Thyroid gland (tissue), 4 donors: ENCODE measurements at regions not wholly inside any gene's neighbourhood (a gene's known extent, or its start where the extent isn't known, plus 50 kb on each side); places are given as distances from the start of the nearest gene placed in this dataset.

Experiments
- DNase-seq, 2 donors: peaks; one replicate each; pipeline ENCODE4 v3.0.0-alpha.2; 2019
- H3K27ac ChIP-seq, 3 donors: fragments of 200-600 bp; sonication (generic); 1 replicate in 2 of 3; 2 replicates in 1 of 3; pipeline ENCODE4 v1.5.1; 2016 to 2019; ENCODE audit warnings: mild to moderate bottlenecking in 1 of 3, moderate library complexity in 1 of 3
- H3K27me3 ChIP-seq: fragments of 200-600 bp; sonication (generic); one replicate; pipeline ENCODE4 v1.5.1; 2019
- H3K36me3 ChIP-seq, 2 donors: fragments of 200-600 bp; sonication (generic); one replicate each; pipeline ENCODE4 v1.5.1; 2016 to 2019
- H3K4me1 ChIP-seq, 2 donors: fragments of 200-600 bp; sonication (generic); one replicate each; pipeline ENCODE4 v1.5.1; 2017 to 2019
- H3K4me3 ChIP-seq, 3 donors: fragments of 200-600 bp; sonication (generic); replicated peaks in 1 of 3; 1 replicate in 2 of 3; 2 replicates in 1 of 3; pipeline ENCODE4 v1.5.1; 2016; ENCODE audit warnings: mild to moderate bottlenecking in 1 of 3
- H3K9me3 ChIP-seq: fragments of 200-600 bp; sonication (generic); one replicate; pipeline ENCODE4 v1.5.1; 2017
- POLR2A ChIP-seq, 2 donors: fragments of 450-650 bp; IDR thresholded peaks; one replicate each; pipeline ENCODE4 v1.6.1; 2017; ENCODE audit warnings: antibody characterized with exemption in 2 of 2, mild to moderate bottlenecking in 2 of 2, moderate library complexity in 1 of 2
- WGBS, 2 donors: methylation state at CpG; one replicate each; pipeline ENCODE4 v1.1.5; 2017; 5-methylcytosine and 5-hydroxymethylcytosine counted together
- intact Hi-C: fragments of 100-400 bp; cut with DNase I; formaldehyde crosslinking; loops from one replicate; pipeline ENCODE4 v1.15.1; 2023
- TF ChIP-seq, protein P1 (sequence below), 6 experiments: fragments of 200-600 bp in 3 of 6; fragments of 450-650 bp in 3 of 6; sonication (generic) in 3 of 6; IDR thresholded peaks; one replicate each; pipeline ENCODE4 v1.5.1; 2016 to 2019; ENCODE audit warnings: antibody characterized with exemption in 6 of 6, mild to moderate bottlenecking in 2 of 6, inconsistent platforms in 1 of 6, moderate library complexity in 1 of 6

DNA sequence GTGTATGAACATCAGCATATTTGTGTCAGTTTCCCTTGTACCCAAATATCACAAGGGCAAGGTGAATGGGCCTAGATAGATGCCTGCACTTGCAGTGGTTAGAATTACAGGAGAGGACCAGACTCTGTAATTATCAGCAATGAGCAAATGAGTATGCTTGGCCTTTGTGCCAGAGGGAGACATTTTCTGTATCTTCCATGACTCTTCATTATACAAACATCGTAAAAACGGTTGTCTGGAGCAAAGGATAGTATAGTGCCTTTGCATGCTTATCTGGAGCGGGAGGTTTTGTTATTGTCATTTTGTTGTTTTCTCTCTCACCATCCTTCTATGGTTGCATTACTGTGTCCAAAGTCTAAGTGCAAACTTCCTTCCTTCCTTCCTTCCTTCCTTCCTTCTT is 1568.5 kb upstream of the NUDT12 start:
- H3K4me1 ChIP-seq, result no peaks in the 10 kb centered on the region
- 92 to 95% methylated on average over 3 of the region's 3 CpGs for WGBS, 2 donors
- DNase-seq, result no peak
- H3K9me3 ChIP-seq, result no peaks in the 10 kb centered on the region
- no peaks in the 10 kb centered on the region for H3K36me3 ChIP-seq
- intact Hi-C loops, result no loop called here
- H3K27ac ChIP-seq, result no peak overlapping the region
- no peaks in the 10 kb centered on the region for H3K27me3 ChIP-seq
- TF ChIP-seq, protein P1, sequence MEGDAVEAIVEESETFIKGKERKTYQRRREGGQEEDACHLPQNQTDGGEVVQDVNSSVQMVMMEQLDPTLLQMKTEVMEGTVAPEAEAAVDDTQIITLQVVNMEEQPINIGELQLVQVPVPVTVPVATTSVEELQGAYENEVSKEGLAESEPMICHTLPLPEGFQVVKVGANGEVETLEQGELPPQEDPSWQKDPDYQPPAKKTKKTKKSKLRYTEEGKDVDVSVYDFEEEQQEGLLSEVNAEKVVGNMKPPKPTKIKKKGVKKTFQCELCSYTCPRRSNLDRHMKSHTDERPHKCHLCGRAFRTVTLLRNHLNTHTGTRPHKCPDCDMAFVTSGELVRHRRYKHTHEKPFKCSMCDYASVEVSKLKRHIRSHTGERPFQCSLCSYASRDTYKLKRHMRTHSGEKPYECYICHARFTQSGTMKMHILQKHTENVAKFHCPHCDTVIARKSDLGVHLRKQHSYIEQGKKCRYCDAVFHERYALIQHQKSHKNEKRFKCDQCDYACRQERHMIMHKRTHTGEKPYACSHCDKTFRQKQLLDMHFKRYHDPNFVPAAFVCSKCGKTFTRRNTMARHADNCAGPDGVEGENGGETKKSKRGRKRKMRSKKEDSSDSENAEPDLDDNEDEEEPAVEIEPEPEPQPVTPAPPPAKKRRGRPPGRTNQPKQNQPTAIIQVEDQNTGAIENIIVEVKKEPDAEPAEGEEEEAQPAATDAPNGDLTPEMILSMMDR (IDR thresholded peaks at IDR 0.05), result no peak
- TF ChIP-seq POLR2A (IDR thresholded peaks at IDR 0.05), result no peak
- no peak overlapping the region for H3K4me3 ChIP-seq

DNA sequence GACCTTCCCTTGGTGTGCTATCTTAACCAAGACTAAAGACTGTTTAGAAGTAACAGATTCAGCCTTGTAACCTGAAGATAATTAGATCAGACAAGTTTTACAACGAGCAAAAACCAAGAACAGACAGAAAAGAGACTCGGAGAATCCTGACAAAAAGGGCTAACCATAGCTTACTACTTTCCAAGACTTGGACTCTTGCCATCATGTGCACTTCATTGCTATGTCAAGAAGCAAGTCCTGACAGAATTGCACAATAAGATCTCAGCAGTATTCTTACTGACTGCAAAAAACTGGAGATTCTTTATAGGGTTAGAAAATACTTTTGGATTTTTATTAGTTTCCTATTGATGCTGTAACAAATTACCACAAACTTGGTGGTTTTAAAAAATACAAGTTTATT is 1539.0 kb upstream of the NUDT12 start:
- H3K36me3 ChIP-seq, result no peaks in the 10 kb centered on the region
- H3K9me3 ChIP-seq, result no peaks in the 10 kb centered on the region
- no peak overlapping the region for H3K27ac ChIP-seq
- peak in 1 of 2 donors; percentile 4 for DNase-seq
- intact Hi-C loops, result no loop called here
- no peak overlapping the region for H3K4me3 ChIP-seq
- WGBS, 2 donors, result 15 to 17% methylated on average over 2 of the region's 2 CpGs
- no peaks in the 10 kb centered on the region for H3K4me1 ChIP-seq
- no peaks in the 10 kb centered on the region for H3K27me3 ChIP-seq
- TF ChIP-seq, protein P1 (IDR thresholded peaks at IDR 0.05), result no peak
- TF ChIP-seq POLR2A (IDR thresholded peaks at IDR 0.05), result no peak

DNA sequence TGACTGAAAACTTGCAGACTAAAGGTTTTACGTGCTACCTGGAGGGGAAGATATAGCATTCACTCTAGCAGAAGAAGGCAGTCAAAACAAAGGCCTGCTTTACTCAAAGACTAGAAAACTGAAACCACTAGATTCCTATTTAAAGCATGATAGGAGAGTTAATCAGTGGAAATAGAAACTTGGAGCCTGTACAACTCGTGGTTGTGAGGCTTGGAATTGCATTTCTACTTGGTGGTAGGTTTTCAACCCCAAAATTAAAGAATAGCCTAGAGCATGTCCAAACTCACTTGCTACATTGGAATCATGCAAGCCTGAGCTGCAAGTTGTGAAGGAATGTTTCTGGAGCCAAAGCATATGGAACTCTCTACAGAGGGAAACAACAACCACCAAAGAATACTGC is 1526.4 kb upstream of the NUDT12 start:
- Histone ChIP-seq H3K4me3 (no peak overlapping the region), H3K9me3 (no peaks in the 10 kb centered on the region), H3K27me3 (no peaks in the 10 kb centered on the region), H3K36me3 (no peaks in the 10 kb centered on the region), H3K27ac (no peak overlapping the region), H3K4me1 (no peaks in the 10 kb centered on the region)
- TF ChIP-seq POLR2A (IDR thresholded peaks at IDR 0.05), result no peak
- TF ChIP-seq, protein P1 (IDR thresholded peaks at IDR 0.05), result no peak
- no peak for DNase-seq
- intact Hi-C loops, result no loop called here
- WGBS, 2 donors, result 35 to 40% methylated on average over 2 of the region's 2 CpGs

DNA sequence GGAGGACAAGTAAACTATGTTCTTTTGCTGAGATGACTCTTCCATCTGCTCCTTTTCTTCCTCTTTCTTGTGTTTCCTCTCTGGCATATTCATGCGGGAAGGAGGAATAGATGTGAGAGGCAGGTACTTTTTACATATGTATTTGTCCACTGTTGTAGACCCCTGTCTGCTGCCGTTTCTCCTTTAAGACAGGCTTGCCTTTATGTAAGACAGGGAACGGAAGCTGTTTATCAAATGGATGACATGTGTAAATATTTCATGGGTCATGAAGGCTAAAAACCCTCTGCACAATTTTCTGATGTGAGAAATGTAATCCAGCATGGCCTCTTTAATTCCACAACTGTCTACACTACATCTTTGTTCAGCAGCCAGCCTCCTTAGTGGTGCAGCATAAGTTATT is 1525.5 kb upstream of the NUDT12 start:
- Histone ChIP-seq H3K4me3 (no peak overlapping the region), H3K27me3 (no peaks in the 10 kb centered on the region), H3K4me1 (no peaks in the 10 kb centered on the region), H3K9me3 (no peaks in the 10 kb centered on the region), H3K36me3 (no peaks in the 10 kb centered on the region), H3K27ac (no peak overlapping the region)
- no peak for DNase-seq
- TF ChIP-seq POLR2A (IDR thresholded peaks at IDR 0.05), result no peak
- TF ChIP-seq, protein P1 (IDR thresholded peaks at IDR 0.05), result no peak
- WGBS, 2 donors, result 74 to 75% methylated on average over 3 of the region's 3 CpGs
- intact Hi-C loops, result no loop called here

DNA sequence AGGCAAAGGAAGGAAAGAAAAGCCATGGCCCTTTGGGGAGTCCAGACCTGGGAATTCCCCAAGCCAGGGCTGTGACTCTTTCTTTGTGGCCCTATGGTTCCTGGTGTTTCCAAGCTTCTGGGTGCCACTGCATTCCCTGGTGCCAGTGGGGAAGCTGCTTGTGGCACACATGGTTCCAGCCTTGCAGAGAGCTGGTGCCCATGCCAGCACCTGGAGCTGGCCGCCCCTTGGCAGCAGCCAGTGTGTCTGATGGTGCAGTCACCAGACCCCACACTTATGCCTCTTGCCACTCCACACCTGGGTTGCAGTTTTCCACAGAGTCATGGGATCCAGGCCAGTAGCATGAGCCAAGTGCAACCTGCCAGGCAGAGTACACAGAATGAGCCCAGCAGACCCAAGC is 1495.3 kb upstream of the NUDT12 start:
- no peak for TF ChIP-seq POLR2A (IDR thresholded peaks at IDR 0.05)
- Histone ChIP-seq H3K27me3 (no peaks in the 10 kb centered on the region), H3K4me3 (no peak overlapping the region), H3K4me1 (no peaks in the 10 kb centered on the region), H3K27ac (no peak overlapping the region), H3K36me3 (no peaks in the 10 kb centered on the region), H3K9me3 (no peaks in the 10 kb centered on the region)
- intact Hi-C loops, result no loop called here
- 67 to 100% methylated on average over 1 of the region's 1 CpG for WGBS, 2 donors
- no peak for DNase-seq

DNA sequence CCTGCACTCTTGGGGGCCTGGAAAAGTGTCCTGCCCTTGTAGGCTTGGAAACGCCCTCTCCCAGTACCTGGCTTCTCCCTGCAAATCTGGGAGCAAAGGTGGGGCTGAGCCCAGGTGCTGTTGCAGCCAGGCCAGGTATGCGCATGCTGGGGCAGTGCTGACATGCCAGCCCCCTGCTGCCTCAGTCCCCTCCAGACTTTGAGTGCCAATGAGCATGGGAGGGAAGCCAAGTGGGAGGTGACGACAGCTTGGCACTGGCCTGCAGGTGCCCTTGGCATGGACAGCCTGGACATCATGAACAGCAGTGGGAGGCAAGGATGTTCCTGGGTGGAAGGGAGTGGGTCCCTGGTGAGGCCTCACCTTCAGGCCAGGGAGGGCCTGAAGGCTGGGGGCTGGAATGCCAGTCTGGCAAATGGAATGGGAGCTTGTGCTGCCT is 1494.4 kb upstream of the NUDT12 start:
- 92 to 100% methylated on average over 1 to 3 of the region's 3 CpGs for WGBS, 2 donors
- no peak overlapping the region for H3K27ac ChIP-seq
- no peaks in the 10 kb centered on the region for H3K27me3 ChIP-seq
- TF ChIP-seq, protein P1 (IDR thresholded peaks at IDR 0.05), result no peak
- TF ChIP-seq POLR2A (IDR thresholded peaks at IDR 0.05), result no peak
- intact Hi-C loops, result no loop called here
- H3K9me3 ChIP-seq, result no peaks in the 10 kb centered on the region
- H3K36me3 ChIP-seq, result no peaks in the 10 kb centered on the region
- no peak for DNase-seq
- H3K4me3 ChIP-seq, result no peak overlapping the region
- H3K4me1 ChIP-seq, result no peaks in the 10 kb centered on the region
